NCI-H1105 treated with DMSO at 0.1 percent for 48 hours (cell line): ENCODE measurements at regions not wholly inside any gene's neighbourhood (a gene's known extent, or its start where the extent isn't known, plus 50 kb on each side); places are given as distances from the start of the nearest gene placed in this dataset.

Experiments used
- DNase-seq: peaks from one replicate; lab custom pipeline; 2025; lab: John Stamatoyannopoulos, UW

DNA sequence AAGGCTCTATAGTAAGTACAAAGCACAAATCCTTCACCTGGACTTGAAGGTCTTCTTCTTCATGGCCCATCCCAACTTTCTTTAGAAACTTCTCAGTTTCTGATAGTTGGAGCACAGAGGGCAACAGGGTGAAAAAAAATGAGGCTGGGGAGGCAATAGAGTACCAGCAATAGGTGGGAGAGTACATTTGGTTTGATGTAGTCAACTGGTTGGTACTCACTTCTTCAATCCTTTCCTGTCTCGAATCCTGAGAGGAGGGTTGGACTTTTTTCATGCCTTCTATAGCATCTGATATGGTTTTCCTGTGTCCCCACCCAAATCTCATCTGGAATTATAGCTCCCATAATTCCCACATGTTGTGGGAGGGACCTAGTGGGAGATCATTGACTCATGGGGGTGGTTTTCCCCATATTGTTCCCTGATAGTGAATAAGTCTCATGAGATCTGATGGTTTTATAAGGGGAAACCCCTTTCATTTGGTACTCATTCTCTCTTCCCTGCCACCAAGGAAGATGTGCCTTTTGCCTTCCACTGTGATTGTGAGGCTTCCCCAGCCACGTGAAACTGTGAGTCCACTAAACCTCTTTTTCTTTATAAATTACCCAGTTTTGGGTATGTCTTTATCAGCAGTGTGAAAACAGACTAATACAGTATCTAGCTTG lies 75.9 kb upstream of the LCLAT1 start:
- DNase-seq = no peak

DNA sequence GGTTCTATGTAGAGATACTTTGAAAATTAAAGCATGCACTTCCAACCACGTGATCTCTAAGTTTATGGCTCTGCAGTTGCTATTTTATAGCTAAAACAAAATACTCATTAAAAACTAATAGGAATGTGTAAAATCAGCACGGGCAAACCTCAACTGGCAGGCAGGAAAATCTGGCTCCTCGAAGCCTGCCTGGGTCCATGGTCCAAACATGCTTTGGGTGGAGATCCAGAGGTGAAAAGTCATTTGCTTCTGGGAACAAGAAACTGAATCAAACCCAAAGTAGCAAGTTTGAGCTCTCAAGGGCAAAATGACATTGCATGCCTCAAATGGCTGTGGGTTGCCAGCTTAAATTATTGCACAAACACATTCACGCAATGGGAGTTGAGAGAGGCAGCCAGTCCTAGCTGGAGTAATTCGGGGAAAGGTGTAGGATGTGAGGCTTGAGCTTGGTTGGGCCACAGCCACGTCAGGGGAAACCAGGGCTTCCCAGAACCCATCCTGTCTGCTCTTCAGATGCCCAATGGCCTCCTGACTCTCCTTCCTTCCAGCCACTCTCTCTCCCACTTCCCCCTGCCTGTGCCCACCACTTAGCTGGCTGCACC lies 75.2 kb upstream of the LCLAT1 start:
- no peak for DNase-seq

DNA sequence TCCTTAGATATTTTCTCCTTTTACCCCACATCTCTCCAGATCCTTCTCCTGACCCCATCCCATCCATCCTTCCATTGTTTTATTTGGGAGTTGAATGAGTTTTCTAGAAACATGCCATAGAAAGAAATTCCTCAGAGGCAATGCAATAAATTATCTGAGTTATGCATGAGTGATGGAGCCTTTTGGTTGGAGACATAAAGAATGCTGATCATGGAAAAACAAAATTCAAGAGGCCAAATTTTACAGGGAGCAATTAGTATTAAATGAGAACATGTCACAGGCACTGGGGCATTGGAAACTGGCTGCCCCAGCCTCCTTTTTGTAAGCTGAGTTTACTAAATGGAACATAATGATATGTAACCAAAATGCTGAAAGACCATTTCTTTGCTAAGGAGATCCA lies 74.2 kb upstream of the LCLAT1 start:
- no peak for DNase-seq

DNA sequence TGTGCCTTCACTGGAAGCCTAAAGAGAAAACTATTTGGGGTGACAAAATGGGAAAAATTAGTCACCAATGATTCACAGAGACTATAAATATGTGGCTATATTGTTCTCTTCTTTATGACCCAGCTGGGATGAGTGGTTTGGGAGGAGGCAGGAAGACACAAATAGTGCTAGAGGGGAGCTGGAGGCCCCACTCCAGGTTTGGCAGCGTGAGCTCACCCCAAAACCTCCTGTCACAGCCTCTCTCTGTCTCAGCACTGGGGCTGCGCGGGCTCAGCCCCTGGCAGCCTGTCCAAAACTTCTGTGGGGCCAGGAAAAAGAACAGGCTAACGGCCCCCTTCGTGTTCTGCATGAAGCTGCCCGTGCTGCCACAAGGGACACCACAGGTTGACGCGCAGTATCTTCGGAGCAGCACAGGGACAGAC lies 73.2 kb upstream of the LCLAT1 start:
- no peak for DNase-seq

DNA sequence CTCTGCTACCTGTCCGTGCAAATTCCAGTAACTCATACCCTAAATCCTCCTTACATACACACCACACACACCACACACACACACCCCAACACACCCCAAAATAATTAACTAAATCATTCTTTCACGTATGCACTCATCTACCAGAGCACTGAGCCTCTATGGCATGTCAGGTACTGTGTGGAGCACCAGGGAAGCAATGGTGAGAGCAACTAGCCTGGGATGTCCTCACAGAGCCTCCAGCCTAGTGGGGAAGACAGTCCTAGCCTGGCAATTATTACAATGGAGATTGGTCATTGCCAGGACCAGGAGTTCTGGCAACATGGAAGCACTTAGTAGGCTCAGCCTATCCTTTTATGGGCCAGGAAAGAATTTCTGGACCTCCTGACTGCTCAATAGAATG lies 72.7 kb upstream of the LCLAT1 start:
- no peak for DNase-seq

DNA sequence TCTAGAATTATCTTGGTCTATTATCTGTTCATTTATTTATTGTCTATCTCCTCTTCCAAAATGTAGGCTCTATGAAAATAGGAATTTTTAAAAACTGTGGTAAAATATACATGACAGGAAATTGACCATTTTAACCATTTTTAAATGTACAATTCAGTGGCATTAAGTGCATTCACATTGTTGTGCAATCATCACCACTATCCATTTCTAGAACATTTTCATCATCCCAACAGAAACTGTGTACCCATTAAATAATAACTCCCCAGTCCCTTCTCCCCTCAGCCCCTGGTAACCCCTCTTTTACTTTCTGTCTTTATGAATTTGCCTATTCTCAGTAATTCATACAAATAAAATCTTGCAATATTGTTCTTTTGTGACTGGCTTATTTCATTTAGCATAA lies 71.1 kb upstream of the LCLAT1 start:
- no peak for DNase-seq

DNA sequence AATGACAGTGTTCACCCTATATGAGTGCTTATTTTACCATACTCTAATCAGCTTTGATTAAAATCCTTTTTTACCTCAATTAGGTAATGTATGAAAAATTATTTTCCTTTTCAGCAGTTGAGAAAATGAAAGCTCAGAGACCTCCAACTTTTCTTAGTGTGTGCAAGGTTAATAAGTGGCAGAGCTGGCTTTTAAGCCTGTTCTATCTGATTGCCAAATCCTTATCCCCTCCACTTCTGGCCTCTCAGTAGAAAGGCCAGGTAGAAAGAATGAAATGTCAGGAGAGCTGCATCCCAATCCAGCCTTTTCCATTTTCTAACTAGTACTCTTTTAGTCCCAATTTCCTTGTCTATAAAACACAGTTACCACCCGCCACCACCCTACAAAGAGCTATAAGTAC lies 67.6 kb upstream of the LCLAT1 start:
- no peak for DNase-seq

DNA sequence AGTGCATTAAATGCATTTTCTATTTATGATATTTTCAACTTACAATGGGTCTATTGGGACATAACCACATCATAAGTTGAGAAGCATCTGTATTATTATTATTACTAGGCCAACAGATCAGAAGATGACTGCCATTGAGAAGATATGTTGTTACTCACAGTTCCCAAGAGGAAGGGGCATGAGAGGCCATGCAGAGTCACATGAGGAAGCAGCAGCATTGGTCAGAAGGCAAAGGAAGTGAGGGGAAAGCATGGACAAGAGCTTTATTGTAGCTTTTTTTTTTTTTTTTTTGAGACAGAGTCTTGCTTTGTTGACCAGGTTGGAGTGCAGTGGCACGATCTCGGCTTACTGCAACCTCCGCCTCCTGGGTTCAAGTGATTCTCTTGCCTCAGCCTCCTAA lies 66.2 kb upstream of the LCLAT1 start:
- DNase-seq = no peak

DNA sequence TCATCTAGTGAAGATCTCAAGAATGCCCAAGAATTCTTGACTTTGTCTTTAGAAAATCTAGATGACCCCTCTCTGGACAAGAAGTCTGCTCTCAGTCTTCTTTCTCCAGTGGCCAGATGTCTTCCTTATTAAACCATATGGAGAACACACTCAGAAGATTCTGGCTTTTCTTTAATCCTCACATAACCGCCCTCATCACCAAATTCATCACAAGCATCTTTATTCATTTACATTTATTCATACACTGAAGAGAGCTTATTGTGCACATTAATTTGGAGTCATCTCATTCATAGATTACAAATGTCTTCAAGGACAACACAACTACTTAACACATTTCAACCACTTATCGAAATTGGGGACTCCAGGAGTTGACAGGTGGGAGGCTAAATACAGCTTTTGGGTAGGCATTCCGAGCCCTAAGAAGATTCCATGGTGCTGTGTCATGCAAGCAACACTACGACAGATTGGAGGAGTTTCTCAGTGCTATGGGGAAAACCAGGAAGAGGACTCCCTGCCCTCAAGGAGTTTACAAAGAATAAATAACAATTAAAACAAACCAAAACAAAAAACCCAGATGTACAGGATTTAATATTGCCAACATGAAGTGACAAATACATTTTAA lies 64.8 kb upstream of the LCLAT1 start:
- DNase-seq = no peak

DNA sequence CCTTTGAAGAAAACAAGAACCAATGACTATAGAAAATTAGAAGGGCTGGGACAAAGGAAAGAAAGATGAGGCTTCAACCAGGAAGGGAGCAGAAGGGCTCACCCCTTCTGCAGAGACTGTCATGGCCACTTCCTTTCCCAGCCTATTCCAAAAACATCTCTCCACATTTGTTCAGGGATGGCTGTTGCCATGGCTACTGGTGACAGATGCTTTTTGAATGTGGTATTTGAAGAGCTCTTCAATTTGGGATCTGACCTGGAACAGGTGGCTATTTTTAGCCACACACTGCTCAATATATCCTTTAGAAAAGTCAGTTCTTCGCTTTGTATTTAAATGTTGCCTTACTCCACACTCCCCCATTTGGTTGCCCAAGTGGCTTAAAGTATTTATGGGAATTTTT lies 64.1 kb upstream of the LCLAT1 start:
- peak; percentile 77 for DNase-seq

DNA sequence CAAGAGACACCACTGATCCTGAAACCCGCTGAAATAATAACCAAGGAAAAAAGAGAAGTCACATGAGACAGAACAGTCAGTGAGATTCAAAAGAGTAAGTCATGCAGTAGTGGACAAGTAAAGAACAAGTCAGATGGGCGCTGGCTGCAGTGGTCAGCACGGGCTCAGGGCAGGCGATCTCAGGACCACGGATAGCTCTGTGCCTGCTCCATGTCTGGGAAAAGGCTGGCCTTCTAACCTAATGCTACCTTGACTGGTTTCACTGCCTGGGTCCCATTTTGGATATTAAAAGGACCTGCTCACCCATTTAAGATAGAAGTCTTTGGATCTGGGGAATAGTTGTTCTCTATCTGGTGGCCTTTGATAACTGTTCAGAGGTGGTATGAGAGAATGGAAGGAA lies 61.7 kb upstream of the LCLAT1 start:
- DNase-seq = no peak

DNA sequence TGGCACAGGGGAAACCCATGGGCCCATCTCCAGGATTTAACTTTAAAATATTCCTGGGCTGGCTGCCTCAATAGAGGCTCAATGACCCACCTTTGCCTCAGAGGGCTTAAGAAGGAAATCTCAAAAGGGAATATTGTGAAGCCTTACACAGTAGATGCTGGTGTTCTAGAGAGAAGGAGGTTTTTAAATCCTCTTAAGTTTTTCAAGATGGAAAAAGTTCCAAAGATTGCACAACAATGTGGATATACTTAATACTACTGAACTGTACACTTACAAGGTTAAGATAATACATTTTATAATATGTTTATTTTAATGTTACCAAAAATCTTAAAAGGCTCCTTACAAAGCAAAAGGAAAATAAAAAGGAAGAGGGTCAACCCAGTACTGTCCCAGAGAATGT lies 54.9 kb upstream of the LCLAT1 start:
- DNase-seq = no peak

DNA sequence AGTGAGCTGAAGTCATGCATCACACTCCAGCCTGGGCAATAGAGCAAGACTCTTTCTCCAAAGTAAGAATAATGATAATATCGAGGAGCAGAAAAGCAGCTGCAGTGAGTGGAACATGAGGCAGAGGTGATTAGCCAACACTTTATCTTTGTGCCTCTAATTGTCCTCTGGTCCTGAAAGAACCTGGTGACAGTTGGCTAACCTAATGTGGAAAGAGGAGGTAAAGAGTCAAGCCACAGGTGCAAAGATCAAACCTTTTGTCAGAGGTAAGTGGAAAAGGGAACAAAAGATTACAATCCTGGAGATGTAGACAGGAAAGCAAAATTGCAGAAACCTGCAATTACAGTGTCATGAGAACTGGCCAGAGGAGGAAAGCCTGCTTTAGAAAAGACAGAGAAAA lies 53.5 kb upstream of the LCLAT1 start:
- peak; percentile 17 for DNase-seq

DNA sequence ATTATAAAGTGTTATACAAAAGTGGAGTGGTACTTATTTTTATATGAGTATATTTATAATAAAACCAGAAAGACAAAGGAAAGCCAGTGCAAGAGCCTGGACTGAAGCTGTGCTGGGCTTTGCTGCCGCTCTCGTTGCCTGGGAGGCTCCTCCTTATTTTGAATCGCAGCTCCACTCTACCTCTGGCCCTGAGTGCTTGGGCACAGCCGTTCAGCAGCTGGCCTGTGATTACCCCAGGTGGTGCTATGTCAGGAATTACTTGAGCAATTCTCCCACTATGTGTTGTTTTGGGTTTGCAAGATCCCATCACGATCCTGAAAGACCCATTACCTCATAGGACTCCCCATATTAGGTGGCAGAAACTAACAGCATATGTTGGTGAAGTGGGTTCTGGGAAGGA lies 53.0 kb upstream of the LCLAT1 start:
- peak; percentile 19 for DNase-seq

DNA sequence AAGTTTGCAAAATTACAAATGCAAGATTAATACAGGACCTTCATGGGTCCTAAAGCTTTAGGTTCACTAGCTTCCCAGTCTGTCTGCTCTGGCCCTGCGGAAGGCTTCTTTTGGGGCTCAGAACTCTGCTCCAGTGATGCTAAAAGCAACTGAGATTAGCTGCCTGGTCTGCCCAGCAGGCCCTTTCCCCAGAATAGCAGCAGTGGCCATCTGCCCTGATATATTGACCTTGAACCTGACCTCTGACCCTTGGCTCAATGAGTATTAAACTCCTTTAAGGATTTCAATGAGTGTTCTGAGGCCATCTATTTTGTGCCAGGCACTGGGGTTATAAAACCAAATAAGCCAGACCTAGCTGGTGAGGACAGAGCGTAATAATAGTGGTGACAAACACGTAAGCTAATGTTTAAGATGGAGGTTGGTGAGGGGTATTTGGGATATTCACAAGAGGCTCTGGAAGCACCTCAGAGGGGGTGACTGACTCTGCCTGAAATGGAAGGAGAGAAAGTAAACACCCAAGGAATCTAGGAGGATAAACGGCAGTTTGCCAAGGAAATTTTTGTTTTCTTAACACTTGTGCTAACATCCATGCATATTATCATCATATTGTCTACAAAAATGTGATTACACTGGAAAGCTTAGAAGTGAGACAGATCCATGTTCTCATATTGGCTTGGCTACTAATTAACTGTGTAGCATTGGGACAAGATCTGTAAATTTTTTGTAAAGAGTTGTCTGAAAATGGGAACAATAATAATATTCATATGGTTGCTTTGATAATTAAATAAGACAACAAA lies 50.4 kb upstream of the LCLAT1 start:
- no peak for DNase-seq
